Right lobe of liver (tissue), 4 donors: ENCODE measurements at regions not wholly inside any gene's neighbourhood (a gene's known extent, or its start where the extent isn't known, plus 50 kb on each side); places are given as distances from the start of the nearest gene placed in this dataset.

ENCODE experiments used
- POLR2A ChIP-seq: fragments of 450-650 bp; IDR thresholded peaks from one replicate; pipeline ENCODE4 v1.6.1; 2017; ENCODE audit warnings: antibody characterized with exemption, mild to moderate bottlenecking
- TF ChIP-seq, protein P1 (sequence below), 4 donors: fragments of 200-600 bp in 3 of 4; fragments of 450-650 bp in 1 of 4; IDR thresholded peaks; one replicate each; pipeline versions ENCODE4 v1.5.1 to v1.8.0; 2016 to 2022; ENCODE audit warnings: antibody characterized with exemption in 4 of 4, mild to moderate bottlenecking in 2 of 4
- donor health status: DM: no; HTN: no; CAD: no.
- donor health status: DM: no; HTN: no; CAD: no.
- donor health status: DM: no; HTN: yes; CAD: no.

DNA sequence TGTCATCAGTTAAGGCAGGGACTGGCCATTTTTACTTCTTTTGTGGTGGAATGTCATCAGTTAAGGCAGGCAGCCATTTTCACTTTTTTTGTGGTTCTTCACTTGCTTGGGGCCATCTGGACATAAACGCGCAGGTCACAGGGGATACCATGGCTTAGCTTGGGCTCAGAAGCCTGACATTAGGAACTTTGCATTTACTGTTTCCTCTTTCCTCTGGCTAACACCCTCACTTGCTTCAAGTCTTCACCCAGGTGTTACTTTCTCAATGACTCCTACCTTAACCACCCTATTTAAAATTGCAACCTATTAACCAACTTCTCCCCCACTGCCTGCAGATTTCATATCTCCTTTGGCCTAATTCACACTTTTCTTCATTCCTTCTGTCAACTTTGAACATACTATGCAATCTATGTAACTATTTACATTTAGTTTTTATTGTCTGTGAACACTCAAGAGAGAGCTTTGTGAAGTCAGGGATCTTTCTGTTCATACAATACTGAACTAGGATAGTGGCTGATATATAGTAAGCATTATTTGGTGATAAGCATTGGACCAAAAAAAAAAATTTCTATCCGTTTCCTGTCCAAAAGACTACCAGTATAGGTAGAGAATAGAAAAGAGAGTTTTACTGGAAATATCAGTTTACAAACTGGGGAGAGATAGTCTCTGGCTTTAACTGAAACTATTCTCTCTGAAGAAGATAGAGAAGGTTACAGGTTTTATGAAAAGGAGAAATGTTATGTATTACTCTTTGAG, 600.1 kb upstream of the ZNF804A start:
- TF ChIP-seq, protein P1, sequence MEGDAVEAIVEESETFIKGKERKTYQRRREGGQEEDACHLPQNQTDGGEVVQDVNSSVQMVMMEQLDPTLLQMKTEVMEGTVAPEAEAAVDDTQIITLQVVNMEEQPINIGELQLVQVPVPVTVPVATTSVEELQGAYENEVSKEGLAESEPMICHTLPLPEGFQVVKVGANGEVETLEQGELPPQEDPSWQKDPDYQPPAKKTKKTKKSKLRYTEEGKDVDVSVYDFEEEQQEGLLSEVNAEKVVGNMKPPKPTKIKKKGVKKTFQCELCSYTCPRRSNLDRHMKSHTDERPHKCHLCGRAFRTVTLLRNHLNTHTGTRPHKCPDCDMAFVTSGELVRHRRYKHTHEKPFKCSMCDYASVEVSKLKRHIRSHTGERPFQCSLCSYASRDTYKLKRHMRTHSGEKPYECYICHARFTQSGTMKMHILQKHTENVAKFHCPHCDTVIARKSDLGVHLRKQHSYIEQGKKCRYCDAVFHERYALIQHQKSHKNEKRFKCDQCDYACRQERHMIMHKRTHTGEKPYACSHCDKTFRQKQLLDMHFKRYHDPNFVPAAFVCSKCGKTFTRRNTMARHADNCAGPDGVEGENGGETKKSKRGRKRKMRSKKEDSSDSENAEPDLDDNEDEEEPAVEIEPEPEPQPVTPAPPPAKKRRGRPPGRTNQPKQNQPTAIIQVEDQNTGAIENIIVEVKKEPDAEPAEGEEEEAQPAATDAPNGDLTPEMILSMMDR (IDR thresholded peaks at IDR 0.05): no peak
- TF ChIP-seq POLR2A: no peak
